GM19468 (cell line): ENCODE measurements at regions not wholly inside any gene's neighbourhood (a gene's known extent, or its start where the extent isn't known, plus 50 kb on each side); places are given as distances from the start of the nearest gene placed in this dataset.
"Not testable (repeated sequence)": the region's sequence is repeated elsewhere in the genome, so short reads cannot be mapped to it uniquely, and the experiment has no call there.

Experiments used
- ATAC-seq: cut with Tn5 transposase; IDR thresholded peaks from one replicate; pipeline ENCODE4 v1.9.1; 2021; ENCODE audit warnings: mild to moderate bottlenecking, moderate library complexity, moderate number of reproducible peaks; ENCODE audit not compliant: unreplicated experiment; ENCODE audit errors: extremely low read depth

GRCh38 chr18:29373000-29373399 lies 1196.1 kb upstream of the CDH2 start:
- ATAC-seq: no peak

- no peak for ATAC-seq
Observed at GRCh38 chr18:29361843-29362242, 1184.9 kb upstream of the CDH2 start.

GRCh38 chr18:29360659-29361058 lies 1183.7 kb upstream of the CDH2 start:
- ATAC-seq: not testable (repeated sequence)

- ATAC-seq: not testable (repeated sequence)
Observed at GRCh38 chr18:29359222-29359621, 1182.3 kb upstream of the CDH2 start.

- ATAC-seq: no peak
Observed at GRCh38 chr18:29351171-29351570, 1174.2 kb upstream of the CDH2 start.

GRCh38 chr18:29328932-29329331 lies 1152.0 kb upstream of the CDH2 start:
- ATAC-seq: no peak

- ATAC-seq: no peak
Observed at GRCh38 chr18:29326214-29326613, 1149.3 kb upstream of the CDH2 start.

GRCh38 chr18:29321561-29321960 lies 1144.6 kb upstream of the CDH2 start:
- no peak for ATAC-seq

GRCh38 chr18:29313312-29313711 lies 1136.4 kb upstream of the CDH2 start:
- no peak for ATAC-seq

- ATAC-seq: no peak
Observed at GRCh38 chr18:29311580-29311979, 1134.7 kb upstream of the CDH2 start.

- no peak for ATAC-seq
Observed at GRCh38 chr18:29309366-29309765, 1132.4 kb upstream of the CDH2 start.

- no peak for ATAC-seq
Observed at GRCh38 chr18:29307982-29308381, 1131.1 kb upstream of the CDH2 start.

GRCh38 chr18:29307231-29307630 lies 1130.3 kb upstream of the CDH2 start:
- ATAC-seq: no peak

- ATAC-seq: no peak
Observed at GRCh38 chr18:29305516-29305915, 1128.6 kb upstream of the CDH2 start.

- no peak for ATAC-seq
Observed at GRCh38 chr18:29301048-29301447, 1124.1 kb upstream of the CDH2 start.

GRCh38 chr18:29285471-29285870 lies 1108.5 kb upstream of the CDH2 start:
- no peak for ATAC-seq

- no peak for ATAC-seq
Observed at GRCh38 chr18:29271501-29271900, 1094.6 kb upstream of the CDH2 start.

- no peak for ATAC-seq
Observed at GRCh38 chr18:29259838-29260237, 1082.9 kb upstream of the CDH2 start.

GRCh38 chr18:29254123-29254522 lies 1077.2 kb upstream of the CDH2 start:
- no peak for ATAC-seq

- no peak for ATAC-seq
Observed at GRCh38 chr18:29251681-29252080, 1074.8 kb upstream of the CDH2 start.

GRCh38 chr18:29250843-29251242 lies 1073.9 kb upstream of the CDH2 start:
- ATAC-seq: no peak

- no peak for ATAC-seq
Observed at GRCh38 chr18:29250259-29250658, 1073.3 kb upstream of the CDH2 start.

GRCh38 chr18:29248805-29249204 lies 1071.9 kb upstream of the CDH2 start:
- ATAC-seq: no peak
